Right atrium auricular region (tissue), 2 donors: ENCODE measurements at regions not wholly inside any gene's neighbourhood (a gene's known extent, or its start where the extent isn't known, plus 50 kb on each side); places are given as distances from the start of the nearest gene placed in this dataset.

Experiments
- DNase-seq: peaks from one replicate; pipeline ENCODE4 v3.0.0-alpha.2; 2019; ENCODE audit warnings: low spot score
- H3K27ac ChIP-seq, 2 donors: fragments of 200-600 bp; sonication (generic); 1 replicate in 1 of 2; 2 replicates in 1 of 2; pipeline ENCODE4 v1.5.1; 2016 to 2019
- H3K27me3 ChIP-seq, 2 donors: fragments of 200-600 bp; sonication (generic); one replicate each; pipeline versions ENCODE4 v1.5.1 to v1.6.0; 2017 to 2019
- H3K36me3 ChIP-seq: fragments of 200-600 bp; sonication (generic); one replicate; pipeline ENCODE4 v1.5.1; 2016
- H3K4me1 ChIP-seq, 2 donors: fragments of 200-600 bp; sonication (generic); one replicate each; pipeline versions ENCODE4 v1.5.1 to v1.6.0; 2017 to 2019
- H3K4me3 ChIP-seq, 2 donors: fragments of 200-600 bp; sonication (generic); 1 replicate in 1 of 2; 2 replicates in 1 of 2; pipeline ENCODE4 v1.5.1; 2017 to 2019; ENCODE audit warnings: mild to moderate bottlenecking in 1 of 2, moderate library complexity in 1 of 2
- H3K9me3 ChIP-seq, 2 donors: fragments of 200-600 bp; sonication (generic); one replicate each; pipeline ENCODE4 v1.5.1; 2019
- TF ChIP-seq, protein P1 (sequence below), 2 donors: fragments of 200-600 bp; sonication (generic); IDR thresholded peaks; one replicate each; pipeline ENCODE4 v1.5.1; 2019; ENCODE audit warnings: antibody characterized with exemption in 2 of 2

DNA sequence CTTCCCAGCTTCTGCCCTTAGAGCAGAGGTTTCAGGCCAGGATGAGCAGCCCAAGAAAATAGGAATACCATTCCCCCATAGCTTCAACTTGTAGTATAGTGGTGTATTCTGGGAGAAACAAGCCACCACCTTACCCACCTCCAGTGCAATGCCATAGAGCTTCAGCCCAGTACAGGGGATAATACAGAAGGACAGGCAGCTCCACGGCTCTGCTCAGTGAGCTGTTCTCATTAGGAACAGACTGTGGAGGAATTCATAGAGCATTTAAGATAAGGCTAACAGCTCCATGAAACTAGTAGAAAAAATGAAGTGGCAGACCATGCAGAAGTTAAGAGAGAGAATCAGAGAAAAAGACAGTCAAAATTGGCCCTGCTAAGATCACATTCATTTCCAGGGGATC is 294.7 kb upstream of the POGK start:
- DNase-seq: no peak
- Histone ChIP-seq H3K4me1 (no peaks in the 10 kb centered on the region), H3K27ac (peak overlapping the region in 1 of 2 donors; percentile 43), H3K27me3 (no peaks in the 10 kb centered on the region), H3K4me3 (no peak overlapping the region), H3K36me3 (no peaks in the 10 kb centered on the region), H3K9me3 (peaks cover 0 to 7% of the 10 kb centered on the region in 2 donors)
- TF ChIP-seq, protein P1, sequence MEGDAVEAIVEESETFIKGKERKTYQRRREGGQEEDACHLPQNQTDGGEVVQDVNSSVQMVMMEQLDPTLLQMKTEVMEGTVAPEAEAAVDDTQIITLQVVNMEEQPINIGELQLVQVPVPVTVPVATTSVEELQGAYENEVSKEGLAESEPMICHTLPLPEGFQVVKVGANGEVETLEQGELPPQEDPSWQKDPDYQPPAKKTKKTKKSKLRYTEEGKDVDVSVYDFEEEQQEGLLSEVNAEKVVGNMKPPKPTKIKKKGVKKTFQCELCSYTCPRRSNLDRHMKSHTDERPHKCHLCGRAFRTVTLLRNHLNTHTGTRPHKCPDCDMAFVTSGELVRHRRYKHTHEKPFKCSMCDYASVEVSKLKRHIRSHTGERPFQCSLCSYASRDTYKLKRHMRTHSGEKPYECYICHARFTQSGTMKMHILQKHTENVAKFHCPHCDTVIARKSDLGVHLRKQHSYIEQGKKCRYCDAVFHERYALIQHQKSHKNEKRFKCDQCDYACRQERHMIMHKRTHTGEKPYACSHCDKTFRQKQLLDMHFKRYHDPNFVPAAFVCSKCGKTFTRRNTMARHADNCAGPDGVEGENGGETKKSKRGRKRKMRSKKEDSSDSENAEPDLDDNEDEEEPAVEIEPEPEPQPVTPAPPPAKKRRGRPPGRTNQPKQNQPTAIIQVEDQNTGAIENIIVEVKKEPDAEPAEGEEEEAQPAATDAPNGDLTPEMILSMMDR (IDR thresholded peaks at IDR 0.05): no peak

DNA sequence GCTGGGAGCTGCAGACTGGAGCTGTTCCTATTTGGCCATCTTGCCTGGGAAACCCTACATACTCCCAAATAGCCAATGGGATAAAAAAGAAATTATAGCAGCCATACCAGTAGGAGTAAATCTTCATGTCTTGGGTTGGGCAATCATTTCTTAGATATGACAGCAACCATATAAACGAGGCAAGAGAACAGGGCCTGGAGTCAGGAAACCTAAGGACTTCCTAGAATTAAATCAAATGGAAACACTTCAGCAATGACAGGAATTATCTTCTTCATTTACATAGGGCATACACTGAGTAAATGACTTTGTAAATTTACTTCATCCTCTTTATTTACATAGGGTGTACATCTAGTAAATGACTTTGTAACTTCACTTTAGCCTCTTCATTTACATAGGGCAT is 286.6 kb upstream of the POGK start:
- no peaks in the 10 kb centered on the region for H3K27me3 ChIP-seq
- no peaks in the 10 kb centered on the region for H3K4me1 ChIP-seq
- no peak for DNase-seq
- no peak overlapping the region for H3K4me3 ChIP-seq
- no peaks in the 10 kb centered on the region for H3K36me3 ChIP-seq
- H3K27ac ChIP-seq: no peak overlapping the region
- H3K9me3 ChIP-seq: no peaks in the 10 kb centered on the region
- TF ChIP-seq, protein P1 (IDR thresholded peaks at IDR 0.05): no peak

DNA sequence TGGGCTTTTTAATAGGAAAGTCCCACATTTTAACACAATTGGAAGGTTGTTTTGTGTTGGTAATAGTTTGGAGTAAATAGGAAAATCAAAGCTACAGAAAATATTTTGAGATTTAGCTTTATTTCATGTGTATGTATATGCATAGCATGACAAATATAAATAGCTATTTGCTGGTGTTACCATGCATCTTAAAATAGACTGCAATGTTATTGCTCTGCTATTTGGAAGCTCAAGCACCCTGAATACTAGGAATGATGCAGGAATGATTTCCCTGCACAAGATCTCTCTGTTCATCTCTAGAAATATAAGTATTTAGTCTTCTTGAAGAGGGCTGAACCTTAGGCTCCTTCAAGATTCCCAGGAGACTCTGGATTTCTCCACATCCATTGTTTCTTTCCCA is 268.3 kb upstream of the POGK start:
- TF ChIP-seq, protein P1 (IDR thresholded peaks at IDR 0.05): no peak
- no peak overlapping the region for H3K27ac ChIP-seq
- H3K9me3 ChIP-seq: no peaks in the 10 kb centered on the region
- no peak for DNase-seq
- no peaks in the 10 kb centered on the region for H3K27me3 ChIP-seq
- H3K4me3 ChIP-seq: no peak overlapping the region
- no peaks in the 10 kb centered on the region for H3K4me1 ChIP-seq
- H3K36me3 ChIP-seq: no peaks in the 10 kb centered on the region

DNA sequence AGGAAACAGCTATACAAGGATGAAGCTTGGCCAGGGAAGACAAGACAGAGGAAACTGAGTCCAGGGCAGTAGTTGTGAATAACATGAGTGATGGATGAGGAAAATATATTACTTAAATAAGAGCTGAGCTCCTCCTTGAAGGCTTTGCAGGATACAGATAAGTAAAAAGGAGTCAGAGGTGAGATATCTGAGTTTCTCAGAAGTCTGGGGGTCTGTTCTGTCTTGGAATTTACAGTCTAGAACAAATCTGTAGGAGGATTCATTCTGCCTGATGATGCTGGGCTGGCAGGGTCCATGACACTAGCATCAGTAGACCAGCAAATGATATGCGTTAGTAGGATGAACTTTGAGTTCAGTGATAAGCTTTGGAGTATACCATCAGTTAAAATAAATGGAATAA is 266.1 kb upstream of the POGK start:
- TF ChIP-seq, protein P1 (IDR thresholded peaks at IDR 0.05): no peak
- no peak overlapping the region for H3K4me3 ChIP-seq
- DNase-seq: no peak
- no peaks in the 10 kb centered on the region for H3K9me3 ChIP-seq
- H3K4me1 ChIP-seq: no peaks in the 10 kb centered on the region
- no peaks in the 10 kb centered on the region for H3K27me3 ChIP-seq
- H3K36me3 ChIP-seq: no peaks in the 10 kb centered on the region
- H3K27ac ChIP-seq: no peak overlapping the region

DNA sequence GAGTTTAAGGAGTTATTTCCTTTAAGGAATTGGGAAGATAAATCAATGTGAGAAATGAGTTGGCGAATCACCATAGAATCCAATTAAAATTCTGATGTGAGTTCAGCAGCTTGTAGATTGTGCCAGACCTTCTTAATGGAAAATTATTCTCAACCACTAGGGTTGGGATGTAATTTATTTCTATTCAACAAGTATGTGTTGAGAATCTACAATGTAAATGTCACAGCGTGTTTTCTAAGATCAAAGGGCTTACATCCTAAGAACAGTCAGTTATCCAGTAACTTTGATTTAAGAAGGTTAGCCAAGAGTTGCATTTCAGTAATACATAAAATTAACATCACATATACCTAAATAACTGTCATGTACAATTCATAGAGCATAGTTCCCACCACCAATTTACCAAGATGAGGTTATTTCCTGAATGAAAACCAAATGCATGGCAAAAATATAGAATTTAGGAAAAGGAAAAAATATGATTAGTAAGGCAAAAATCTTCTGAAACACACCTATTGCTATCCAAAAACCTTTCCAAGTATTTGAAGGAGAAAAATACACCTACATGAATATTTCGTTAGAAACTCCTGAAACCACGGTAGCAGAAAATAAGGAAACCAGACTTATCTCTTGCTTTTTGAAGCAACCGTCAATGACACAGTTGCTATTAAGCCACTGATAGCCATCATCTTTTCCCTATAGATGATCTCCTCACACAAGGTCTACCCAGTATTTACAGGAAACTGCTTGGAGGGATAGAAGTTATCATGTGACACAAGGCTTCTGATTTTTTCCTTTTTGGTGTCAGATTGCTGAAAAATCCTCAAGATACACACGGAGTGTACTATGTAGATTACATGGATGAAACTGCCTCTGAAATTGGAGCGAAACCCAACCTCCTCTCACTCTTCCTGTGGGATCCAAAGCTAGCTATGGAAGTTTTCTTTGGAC is 259.4 kb upstream of the POGK start:
- Histone ChIP-seq H3K9me3 (no peaks in the 10 kb centered on the region), H3K27me3 (no peaks in the 10 kb centered on the region), H3K4me3 (no peak overlapping the region), H3K27ac (no peak overlapping the region), H3K4me1 (no peaks in the 10 kb centered on the region), H3K36me3 (no peaks in the 10 kb centered on the region)
- DNase-seq: no peak
- TF ChIP-seq, protein P1 (IDR thresholded peaks at IDR 0.05): no peak
